ENCODE measurements at regions not wholly inside any gene's neighbourhood (a gene's known extent, or its start where the extent isn't known, plus 50 kb on each side); places are given as distances from the start of the nearest gene placed in this dataset.
"Not testable (repeated sequence)": the region's sequence is repeated elsewhere in the genome, so short reads cannot be mapped to it uniquely, and the experiment has no call there.

- ATAC-seq (no peak), DNase-seq (no peak)
- Mint-ChIP-seq H3K4me3 (no peak overlapping the region), H3K4me1 (no peaks in the 10 kb centered on the region), H3K27me3 (no peaks in the 10 kb centered on the region), H3K36me3 (ENCODE audit: low read depth) (no peaks in the 10 kb centered on the region), H3K27ac (no peak overlapping the region)
- H3K9me3 ChIP-seq (ENCODE audit: control insufficient read depth, low read length, poor library complexity, severe bottlenecking): no peaks in the 10 kb centered on the region
Observed at GRCh38 chr1:189805735-189806134, 671.9 kb downstream of the BRINP3 start.

- H3K9me3 ChIP-seq (ENCODE audit: control insufficient read depth, low read length, poor library complexity, severe bottlenecking); H3K4me1 Mint-ChIP-seq; H3K4me3 Mint-ChIP-seq; DNase-seq; H3K36me3 Mint-ChIP-seq (ENCODE audit: low read depth); H3K27ac Mint-ChIP-seq; ATAC-seq; H3K27me3 Mint-ChIP-seq: not testable (repeated sequence)
Observed at GRCh38 chr1:189810639-189811038, 667.0 kb downstream of the BRINP3 start.

GRCh38 chr1:189811960-189812359 is 665.7 kb downstream of the BRINP3 start:
- Mint-ChIP-seq H3K4me3 (no peak overlapping the region), H3K4me1 (no peaks in the 10 kb centered on the region), H3K27ac (no peak overlapping the region), H3K36me3 (ENCODE audit: low read depth) (no peaks in the 10 kb centered on the region), H3K27me3 (no peaks in the 10 kb centered on the region)
- no peaks in the 10 kb centered on the region for H3K9me3 ChIP-seq (ENCODE audit: control insufficient read depth, low read length, poor library complexity, severe bottlenecking)
- no peak for ATAC-seq
- DNase-seq: no peak

GRCh38 chr1:189816558-189816957 is 661.1 kb downstream of the BRINP3 start:
- ATAC-seq: no peak
- no peak overlapping the region for H3K4me3 Mint-ChIP-seq
- no peaks in the 10 kb centered on the region for H3K4me1 Mint-ChIP-seq

DNA sequence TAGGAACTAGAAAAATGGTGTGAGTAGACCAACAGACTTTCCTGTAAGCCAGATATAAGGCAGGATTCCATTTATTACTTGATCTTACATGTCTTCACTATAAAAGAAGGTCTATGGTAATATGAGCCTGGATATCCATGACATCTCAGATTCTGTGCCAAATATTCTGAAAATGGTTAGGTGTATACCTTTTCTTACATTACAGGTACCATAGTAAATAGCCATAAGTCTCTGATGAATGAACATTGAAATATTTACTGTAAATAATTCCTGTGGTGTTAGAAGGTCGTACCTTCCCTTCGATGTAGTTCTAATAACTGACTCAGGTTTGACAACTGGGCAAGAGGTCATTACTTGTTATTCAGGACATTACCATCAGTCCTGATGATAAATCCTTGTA is 657.9 kb downstream of the BRINP3 start:
- no peak overlapping the region for H3K27ac Mint-ChIP-seq
- no peaks in the 10 kb centered on the region for H3K9me3 ChIP-seq (ENCODE audit: control insufficient read depth, low read length, poor library complexity, severe bottlenecking)
- no peaks in the 10 kb centered on the region for H3K27me3 Mint-ChIP-seq
- H3K36me3 Mint-ChIP-seq (ENCODE audit: low read depth): no peaks in the 10 kb centered on the region
- no peaks in the 10 kb centered on the region for H3K4me1 Mint-ChIP-seq
- no peak for DNase-seq
- no peak for ATAC-seq
- no peak overlapping the region for H3K4me3 Mint-ChIP-seq

More at GRCh38 chr1:189816558-189816957, 661.1 kb downstream of the BRINP3 start:
- no peak for DNase-seq
- no peak overlapping the region for H3K27ac Mint-ChIP-seq
- H3K36me3 Mint-ChIP-seq (ENCODE audit: low read depth): no peaks in the 10 kb centered on the region
- H3K9me3 ChIP-seq (ENCODE audit: control insufficient read depth, low read length, poor library complexity, severe bottlenecking): no peaks in the 10 kb centered on the region
- H3K27me3 Mint-ChIP-seq: no peaks in the 10 kb centered on the region

- no peaks in the 10 kb centered on the region for H3K27me3 Mint-ChIP-seq
- H3K36me3 Mint-ChIP-seq (ENCODE audit: low read depth): no peaks in the 10 kb centered on the region
- H3K4me3 Mint-ChIP-seq: no peak overlapping the region
- no peak overlapping the region for H3K27ac Mint-ChIP-seq
- DNase-seq (no peak), ATAC-seq (no peak)
- no peaks in the 10 kb centered on the region for H3K4me1 Mint-ChIP-seq
- H3K9me3 ChIP-seq (ENCODE audit: control insufficient read depth, low read length, poor library complexity, severe bottlenecking): no peaks in the 10 kb centered on the region
Observed at GRCh38 chr1:189821833-189822232, 655.8 kb downstream of the BRINP3 start.

GRCh38 chr1:189834813-189835212 is 642.9 kb downstream of the BRINP3 start:
- ATAC-seq: no peak

DNA sequence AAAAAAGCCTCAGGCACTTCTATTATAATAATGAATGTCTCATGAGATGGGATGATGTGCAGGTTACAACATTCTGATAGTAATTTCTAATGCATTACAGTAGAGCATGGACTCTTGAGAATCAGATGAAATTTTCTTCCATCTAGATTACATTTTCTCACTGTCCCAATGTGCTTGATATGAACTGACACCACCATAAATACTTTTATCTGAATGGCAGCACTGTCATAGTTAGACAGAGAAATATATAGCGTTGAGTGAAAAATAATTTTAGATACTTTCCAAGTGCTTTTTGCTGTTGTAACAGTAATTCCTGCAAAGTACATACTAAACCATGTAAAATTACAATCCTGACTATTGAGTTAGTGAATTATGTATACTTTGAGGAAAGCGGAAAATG is 630.1 kb downstream of the BRINP3 start:
- H3K27ac Mint-ChIP-seq: no peak overlapping the region
- H3K4me3 Mint-ChIP-seq: no peak overlapping the region
- DNase-seq (no peak), ATAC-seq (no peak)
- no peaks in the 10 kb centered on the region for H3K36me3 Mint-ChIP-seq (ENCODE audit: low read depth)
- H3K4me1 Mint-ChIP-seq: no peaks in the 10 kb centered on the region
- H3K27me3 Mint-ChIP-seq: no peaks in the 10 kb centered on the region
- no peaks in the 10 kb centered on the region for H3K9me3 ChIP-seq (ENCODE audit: control insufficient read depth, low read length, poor library complexity, severe bottlenecking)

More at GRCh38 chr1:189834813-189835212, 642.9 kb downstream of the BRINP3 start:
- no peaks in the 10 kb centered on the region for H3K4me1 Mint-ChIP-seq
- no peak overlapping the region for H3K4me3 Mint-ChIP-seq
- no peaks in the 10 kb centered on the region for H3K36me3 Mint-ChIP-seq (ENCODE audit: low read depth)
- no peak overlapping the region for H3K27ac Mint-ChIP-seq
- no peaks in the 10 kb centered on the region for H3K27me3 Mint-ChIP-seq
- no peaks in the 10 kb centered on the region for H3K9me3 ChIP-seq (ENCODE audit: control insufficient read depth, low read length, poor library complexity, severe bottlenecking)
- no peak for DNase-seq

GRCh38 chr1:189851806-189852367 is 625.8 kb downstream of the BRINP3 start:
- Mint-ChIP-seq H3K27me3 (no peaks in the 10 kb centered on the region), H3K36me3 (ENCODE audit: low read depth) (no peaks in the 10 kb centered on the region), H3K4me3 (no peak overlapping the region), H3K27ac (no peak overlapping the region), H3K4me1 (no peaks in the 10 kb centered on the region)
- H3K9me3 ChIP-seq (ENCODE audit: control insufficient read depth, low read length, poor library complexity, severe bottlenecking): no peaks in the 10 kb centered on the region
- ATAC-seq (no peak), DNase-seq (no peak)

DNA sequence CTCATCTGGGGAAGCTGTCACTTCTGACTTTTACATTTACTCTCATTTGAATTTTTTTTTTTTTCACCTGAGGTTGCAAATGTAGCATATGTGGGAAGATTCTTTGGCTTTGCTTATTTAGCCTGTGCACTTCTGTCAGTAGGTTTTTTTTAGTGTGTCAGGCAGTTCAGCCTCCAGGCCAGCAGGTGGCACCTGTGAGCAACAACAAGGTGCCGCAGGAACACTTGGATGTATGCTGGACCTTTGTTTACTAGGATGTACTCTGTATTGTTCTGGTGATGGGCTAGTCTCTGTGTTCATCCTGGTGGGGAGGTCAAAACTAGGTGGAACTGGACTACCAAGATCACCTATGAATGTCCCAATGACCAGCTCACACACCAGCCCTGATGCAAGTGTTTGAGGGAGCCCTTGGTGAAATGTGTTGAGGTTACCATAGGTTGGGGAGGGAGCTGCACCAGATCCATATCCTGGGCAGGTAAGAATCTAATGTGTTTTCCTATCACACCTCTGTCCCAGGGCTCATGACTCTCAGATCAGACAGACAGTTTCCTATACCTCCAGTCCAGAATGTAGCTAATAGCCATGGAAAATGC is 618.2 kb downstream of the BRINP3 start:
- H3K9me3 ChIP-seq (ENCODE audit: control insufficient read depth, low read length, poor library complexity, severe bottlenecking): no peaks in the 10 kb centered on the region
- Mint-ChIP-seq H3K27me3 (no peaks in the 10 kb centered on the region), H3K4me3 (no peak overlapping the region), H3K27ac (no peak overlapping the region), H3K36me3 (ENCODE audit: low read depth) (no peaks in the 10 kb centered on the region), H3K4me1 (no peaks in the 10 kb centered on the region)
- ATAC-seq (no peak), DNase-seq (no peak)

DNA sequence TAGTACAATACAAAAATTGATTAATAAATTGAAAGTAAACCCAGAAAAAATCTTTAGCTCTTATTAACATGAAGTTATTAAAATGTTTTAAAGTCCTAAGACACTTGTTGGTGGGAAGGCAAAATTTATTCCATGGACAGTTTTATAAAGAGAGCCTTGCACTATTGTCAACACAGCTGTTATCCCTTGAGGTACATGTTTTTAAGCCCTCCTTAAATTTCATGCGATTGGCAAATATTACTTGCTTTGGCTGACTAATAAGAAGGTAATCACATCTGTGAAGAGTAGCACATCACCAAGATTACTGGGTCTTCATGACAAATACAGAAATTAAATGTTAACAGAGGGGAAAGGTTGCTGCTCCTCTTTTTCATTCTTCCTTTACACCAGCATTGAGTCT is 611.1 kb downstream of the BRINP3 start:
- Mint-ChIP-seq H3K27me3 (no peaks in the 10 kb centered on the region), H3K36me3 (ENCODE audit: low read depth) (no peaks in the 10 kb centered on the region), H3K4me1 (no peaks in the 10 kb centered on the region), H3K4me3 (no peak overlapping the region), H3K27ac (no peak overlapping the region)
- H3K9me3 ChIP-seq (ENCODE audit: control insufficient read depth, low read length, poor library complexity, severe bottlenecking): peaks cover 2% of the 10 kb centered on the region
- DNase-seq (no peak), ATAC-seq (no peak)

DNA sequence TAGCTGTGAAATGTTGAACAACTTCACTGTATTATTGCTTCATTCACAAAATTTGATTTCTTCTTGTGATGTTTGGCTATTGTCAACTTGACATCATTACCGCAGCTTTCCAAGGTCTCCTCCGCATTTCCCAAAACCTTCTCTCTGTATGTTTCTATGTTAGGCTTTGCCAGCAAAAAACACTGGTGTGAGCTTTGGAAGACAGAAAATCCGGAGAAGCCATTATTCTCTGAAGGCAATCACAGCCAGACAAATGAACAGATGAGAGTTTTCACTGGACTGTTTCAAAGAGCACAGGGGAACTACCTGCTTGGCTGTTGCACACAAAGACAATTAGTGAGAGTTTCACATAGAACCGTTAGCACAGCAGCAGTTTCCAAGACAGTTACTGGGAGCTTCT is 609.6 kb downstream of the BRINP3 start:
- H3K36me3 Mint-ChIP-seq (ENCODE audit: low read depth): no peaks in the 10 kb centered on the region
- H3K27ac Mint-ChIP-seq: no peak overlapping the region
- H3K27me3 Mint-ChIP-seq: no peaks in the 10 kb centered on the region
- no peak for DNase-seq
- H3K4me3 Mint-ChIP-seq: no peak overlapping the region
- no peaks in the 10 kb centered on the region for H3K4me1 Mint-ChIP-seq
- H3K9me3 ChIP-seq (ENCODE audit: control insufficient read depth, low read length, poor library complexity, severe bottlenecking): peaks cover 2% of the 10 kb centered on the region
- no peak for ATAC-seq

- Mint-ChIP-seq H3K4me1 (no peaks in the 10 kb centered on the region), H3K27me3 (no peaks in the 10 kb centered on the region), H3K36me3 (ENCODE audit: low read depth) (no peaks in the 10 kb centered on the region), H3K27ac (no peak overlapping the region), H3K4me3 (no peak overlapping the region)
- ATAC-seq: no peak
- no peak for DNase-seq
- no peaks in the 10 kb centered on the region for H3K9me3 ChIP-seq (ENCODE audit: control insufficient read depth, low read length, poor library complexity, severe bottlenecking)
Observed at GRCh38 chr1:189874715-189875435, 602.8 kb downstream of the BRINP3 start.

GRCh38 chr1:189880135-189880534 is 597.5 kb downstream of the BRINP3 start:
- no peak overlapping the region for H3K4me3 Mint-ChIP-seq
- no peak for ATAC-seq
- DNase-seq: no peak
- no peak overlapping the region for H3K27ac Mint-ChIP-seq
- no peaks in the 10 kb centered on the region for H3K9me3 ChIP-seq (ENCODE audit: control insufficient read depth, low read length, poor library complexity, severe bottlenecking)
- no peaks in the 10 kb centered on the region for H3K36me3 Mint-ChIP-seq (ENCODE audit: low read depth)
- no peaks in the 10 kb centered on the region for H3K4me1 Mint-ChIP-seq
- H3K27me3 Mint-ChIP-seq: no peaks in the 10 kb centered on the region

All from T-helper 17 cell (primary cell).